WTC11 (cell line): ENCODE measurements at regions not wholly inside any gene's neighbourhood (a gene's known extent, or its start where the extent isn't known, plus 50 kb on each side); places are given as distances from the start of the nearest gene placed in this dataset.

Experiments used
- ATAC-seq: fragments of 200-7000 bp; cut with Tn5 transposase; 2 replicates; pipeline ENCODE4 v1.10.0; 2021; ENCODE audit warnings: mild to moderate bottlenecking, moderate library complexity
- CTCF ChIA-PET: fragments of 300-600 bp; sonication (Branson Sonifier 250); formaldehyde crosslinking; loops from one replicate; lab custom pipeline; 2021; ENCODE audit warnings: antibody characterized with exemption; lab: Charles Lee
- POLR2A ChIA-PET: fragments of 350-600 bp; sonication (Branson Sonifier 250); formaldehyde crosslinking; loops from one replicate; lab custom pipeline; 2021; ENCODE audit warnings: antibody characterized with exemption; lab: Charles Lee
- DNase-seq: peaks from one replicate; pipeline ENCODE4 v3.0.0; 2021; ENCODE audit warnings: low spot score
- H3K27ac Mint-ChIP-seq: 2 replicates; pipeline ENCODE4 v1.8.0; 2021; ENCODE audit warnings: mixed read lengths
- H3K27me3 Mint-ChIP-seq: 2 replicates; pipeline ENCODE4 v1.8.0; 2021; ENCODE audit warnings: low read depth, mild to moderate bottlenecking, moderate library complexity, mixed read lengths
- H3K36me3 Mint-ChIP-seq: 2 replicates; pipeline ENCODE4 v1.8.0; 2021; ENCODE audit warnings: mixed read lengths
- H3K4me1 Mint-ChIP-seq: 2 replicates; pipeline ENCODE4 v1.8.0; 2022; ENCODE audit warnings: mixed read lengths
- H3K4me3 Mint-ChIP-seq: 2 replicates; pipeline ENCODE4 v1.8.0; 2021; ENCODE audit warnings: mild to moderate bottlenecking, moderate library complexity, mixed read lengths
- H3K9me3 Mint-ChIP-seq: 2 replicates; pipeline ENCODE4 v1.8.0; 2021; ENCODE audit warnings: mixed read lengths
- ATF1 ChIP-seq: sonication (generic); formaldehyde crosslinking; IDR thresholded peaks from 2 replicates; pipeline ENCODE4 v1.8.1; 2023; ENCODE audit warnings: mild to moderate bottlenecking, moderate library complexity, missing genetic modification reagents
- CREB1 ChIP-seq: sonication (generic); formaldehyde crosslinking; IDR thresholded peaks from 2 replicates; pipeline ENCODE4 v1.8.0; 2023; ENCODE audit warnings: mild to moderate bottlenecking, missing genetic modification reagents
- CREM ChIP-seq: sonication (generic); formaldehyde crosslinking; IDR thresholded peaks from 2 replicates; pipeline ENCODE4 v1.8.1; 2022; ENCODE audit warnings: mild to moderate bottlenecking, missing genetic modification reagents, moderate library complexity
- IRF2 ChIP-seq: sonication (generic); formaldehyde crosslinking; IDR thresholded peaks from 2 replicates; pipeline ENCODE4 v1.8.0; 2022; ENCODE audit warnings: low read depth, missing genetic modification reagents, borderline replicate concordance
- JAZF1 ChIP-seq: fragments of 250-450 bp; sonication (Bioruptor Pico); IDR thresholded peaks from 2 replicates; pipeline ENCODE4 v1.9.0; 2021; ENCODE audit warnings: moderate library complexity, mild to moderate bottlenecking, inconsistent platforms
- MXD4 ChIP-seq: fragments of 250-450 bp; sonication (Bioruptor Pico); IDR thresholded peaks from 2 replicates; pipeline ENCODE4 v1.8.0; 2021; ENCODE audit warnings: mild to moderate bottlenecking, moderate library complexity, borderline replicate concordance
- NR3C1 ChIP-seq: sonication (generic); formaldehyde crosslinking; conservative IDR thresholded peaks from 2 replicates; pipeline ENCODE4 v1.8.1; 2023; ENCODE audit warnings: low read depth, mild to moderate bottlenecking, missing genetic modification reagents
- PRRX2 ChIP-seq: fragments of 250-450 bp; sonication (Bioruptor Pico); IDR thresholded peaks from 2 replicates; pipeline ENCODE4 v1.8.0; 2021; ENCODE audit warnings: mild to moderate bottlenecking
- SMAD3 ChIP-seq: sonication (generic); formaldehyde crosslinking; IDR thresholded peaks from 2 replicates; pipeline ENCODE4 v1.8.0; 2022; ENCODE audit warnings: missing genetic modification reagents, mild to moderate bottlenecking, borderline replicate concordance
- TEAD4 ChIP-seq: sonication (generic); formaldehyde crosslinking; IDR thresholded peaks from 2 replicates; pipeline ENCODE4 v1.8.0; 2022; ENCODE audit warnings: mild to moderate bottlenecking, missing genetic modification reagents
- ZBTB21 ChIP-seq: sonication (generic); formaldehyde crosslinking; IDR thresholded peaks from 2 replicates; pipeline ENCODE4 v1.8.1; 2023; ENCODE audit warnings: mild to moderate bottlenecking, missing genetic modification reagents, borderline replicate concordance
- ZNF121 ChIP-seq: sonication (generic); formaldehyde crosslinking; IDR thresholded peaks from 2 replicates; pipeline ENCODE4 v1.8.0; 2023; ENCODE audit warnings: missing genetic modification reagents
- ZNF232 ChIP-seq: sonication (generic); formaldehyde crosslinking; IDR thresholded peaks from 2 replicates; pipeline ENCODE4 v1.8.0; 2022; ENCODE audit warnings: mild to moderate bottlenecking, missing genetic modification reagents
- ZNF396 ChIP-seq: fragments of 250-450 bp; sonication (Bioruptor Pico); IDR thresholded peaks from 2 replicates; pipeline ENCODE4 v1.8.0; 2021; ENCODE audit warnings: mild to moderate bottlenecking, moderate library complexity, borderline replicate concordance
- TF ChIP-seq, protein P1 (sequence below): sonication (generic); formaldehyde crosslinking; IDR thresholded peaks from 2 replicates; pipeline ENCODE4 v1.8.0; 2023; ENCODE audit warnings: mild to moderate bottlenecking, missing genetic modification reagents
- TF ChIP-seq, protein P2 (sequence below): sonication (generic); formaldehyde crosslinking; IDR thresholded peaks from 2 replicates; pipeline ENCODE4 v1.8.1; 2023; ENCODE audit warnings: mild to moderate bottlenecking, missing genetic modification reagents
- TF ChIP-seq, protein P3 (sequence below): sonication (generic); formaldehyde crosslinking; IDR thresholded peaks from 2 replicates; pipeline ENCODE4 v1.8.1; 2023; ENCODE audit warnings: mild to moderate bottlenecking, missing genetic modification reagents, borderline replicate concordance
- TF ChIP-seq, protein P4 (sequence below): sonication (generic); formaldehyde crosslinking; IDR thresholded peaks from 2 replicates; pipeline ENCODE4 v1.8.1; 2023; ENCODE audit warnings: mild to moderate bottlenecking, missing genetic modification reagents, moderate library complexity
- TF ChIP-seq, protein P5 (sequence below): fragments of 250-450 bp; sonication (Bioruptor Pico); conservative IDR thresholded peaks from 2 replicates; pipeline ENCODE4 v1.9.0; 2021; ENCODE audit warnings: mild to moderate bottlenecking
- TF ChIP-seq, protein P6 (sequence below): fragments of 250-450 bp; sonication (Bioruptor Pico); IDR thresholded peaks from 2 replicates; pipeline ENCODE4 v1.9.0; 2021; ENCODE audit warnings: mild to moderate bottlenecking, borderline replicate concordance
- TF ChIP-seq, protein P7 (sequence below): sonication (generic); formaldehyde crosslinking; IDR thresholded peaks from 2 replicates; pipeline ENCODE4 v1.8.1; 2022; ENCODE audit warnings: mild to moderate bottlenecking, moderate library complexity, missing genetic modification reagents

DNA sequence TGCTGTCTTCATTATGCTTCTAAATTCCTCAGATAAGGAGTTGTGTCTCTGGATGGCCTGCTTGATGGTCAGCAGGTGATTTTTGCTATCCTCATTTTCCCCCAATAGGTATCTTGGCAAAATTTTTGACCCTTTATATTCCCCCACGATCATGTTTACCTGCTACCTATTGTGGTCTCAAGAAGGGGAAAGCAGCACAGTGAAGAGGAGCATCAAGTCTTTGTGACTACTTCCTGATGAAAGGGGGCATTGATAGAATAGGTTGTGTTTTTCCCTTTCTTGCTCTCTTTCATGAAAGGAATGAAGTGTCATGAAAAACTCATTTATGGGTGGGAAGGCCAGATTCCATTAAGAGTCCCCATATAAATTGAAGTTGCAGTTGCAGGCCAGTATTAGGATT, 153.8 kb downstream of the KLF8 start (continued):
- TF ChIP-seq, protein P1, sequence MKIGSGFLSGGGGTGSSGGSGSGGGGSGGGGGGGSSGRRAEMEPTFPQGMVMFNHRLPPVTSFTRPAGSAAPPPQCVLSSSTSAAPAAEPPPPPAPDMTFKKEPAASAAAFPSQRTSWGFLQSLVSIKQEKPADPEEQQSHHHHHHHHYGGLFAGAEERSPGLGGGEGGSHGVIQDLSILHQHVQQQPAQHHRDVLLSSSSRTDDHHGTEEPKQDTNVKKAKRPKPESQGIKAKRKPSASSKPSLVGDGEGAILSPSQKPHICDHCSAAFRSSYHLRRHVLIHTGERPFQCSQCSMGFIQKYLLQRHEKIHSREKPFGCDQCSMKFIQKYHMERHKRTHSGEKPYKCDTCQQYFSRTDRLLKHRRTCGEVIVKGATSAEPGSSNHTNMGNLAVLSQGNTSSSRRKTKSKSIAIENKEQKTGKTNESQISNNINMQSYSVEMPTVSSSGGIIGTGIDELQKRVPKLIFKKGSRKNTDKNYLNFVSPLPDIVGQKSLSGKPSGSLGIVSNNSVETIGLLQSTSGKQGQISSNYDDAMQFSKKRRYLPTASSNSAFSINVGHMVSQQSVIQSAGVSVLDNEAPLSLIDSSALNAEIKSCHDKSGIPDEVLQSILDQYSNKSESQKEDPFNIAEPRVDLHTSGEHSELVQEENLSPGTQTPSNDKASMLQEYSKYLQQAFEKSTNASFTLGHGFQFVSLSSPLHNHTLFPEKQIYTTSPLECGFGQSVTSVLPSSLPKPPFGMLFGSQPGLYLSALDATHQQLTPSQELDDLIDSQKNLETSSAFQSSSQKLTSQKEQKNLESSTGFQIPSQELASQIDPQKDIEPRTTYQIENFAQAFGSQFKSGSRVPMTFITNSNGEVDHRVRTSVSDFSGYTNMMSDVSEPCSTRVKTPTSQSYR (CRISPR knock-in tag) = no peak
- no peak for TF ChIP-seq JAZF1 (CRISPR knock-in tag)
- TF ChIP-seq ZNF396 = no peak
- TF ChIP-seq PRRX2 = no peak

DNA sequence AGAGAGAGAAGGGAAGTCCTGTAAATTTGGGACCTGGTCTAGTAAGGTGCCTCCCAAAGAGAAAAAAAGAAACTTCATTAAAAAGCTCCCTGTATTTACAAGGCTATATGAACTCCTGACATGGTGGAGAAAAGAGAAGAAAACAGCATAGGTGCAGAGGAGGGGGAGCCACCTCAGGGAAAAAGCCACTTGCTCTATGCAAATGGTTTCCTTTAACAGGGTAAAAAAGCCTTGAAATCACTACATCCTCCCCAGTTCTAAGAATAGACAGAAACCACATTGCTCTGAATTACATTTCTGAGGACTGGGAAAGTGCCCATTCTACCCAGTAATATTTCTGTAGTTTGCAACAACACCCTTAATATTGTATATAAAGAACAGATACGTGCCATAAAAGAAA, 165.5 kb downstream of the KLF8 start:
- CTCF ChIA-PET = no interaction called here
- TF ChIP-seq, protein P2, sequence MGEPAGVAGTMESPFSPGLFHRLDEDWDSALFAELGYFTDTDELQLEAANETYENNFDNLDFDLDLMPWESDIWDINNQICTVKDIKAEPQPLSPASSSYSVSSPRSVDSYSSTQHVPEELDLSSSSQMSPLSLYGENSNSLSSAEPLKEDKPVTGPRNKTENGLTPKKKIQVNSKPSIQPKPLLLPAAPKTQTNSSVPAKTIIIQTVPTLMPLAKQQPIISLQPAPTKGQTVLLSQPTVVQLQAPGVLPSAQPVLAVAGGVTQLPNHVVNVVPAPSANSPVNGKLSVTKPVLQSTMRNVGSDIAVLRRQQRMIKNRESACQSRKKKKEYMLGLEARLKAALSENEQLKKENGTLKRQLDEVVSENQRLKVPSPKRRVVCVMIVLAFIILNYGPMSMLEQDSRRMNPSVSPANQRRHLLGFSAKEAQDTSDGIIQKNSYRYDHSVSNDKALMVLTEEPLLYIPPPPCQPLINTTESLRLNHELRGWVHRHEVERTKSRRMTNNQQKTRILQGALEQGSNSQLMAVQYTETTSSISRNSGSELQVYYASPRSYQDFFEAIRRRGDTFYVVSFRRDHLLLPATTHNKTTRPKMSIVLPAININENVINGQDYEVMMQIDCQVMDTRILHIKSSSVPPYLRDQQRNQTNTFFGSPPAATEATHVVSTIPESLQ (CRISPR knock-in tag) = no peak
- TF ChIP-seq CREB1 (CRISPR knock-in tag) (no peak), MXD4 (CRISPR knock-in tag) (no peak), NR3C1 (CRISPR knock-in tag) (no peak), TEAD4 (CRISPR knock-in tag) (no peak), SMAD3 (CRISPR knock-in tag) (no peak), ZNF121 (CRISPR knock-in tag) (no peak), IRF2 (CRISPR knock-in tag) (no peak), ZNF232 (CRISPR knock-in tag) (no peak), ATF1 (CRISPR knock-in tag) (no peak), ZBTB21 (CRISPR knock-in tag) (no peak), CREM (no peak)
- TF ChIP-seq, protein P3, sequence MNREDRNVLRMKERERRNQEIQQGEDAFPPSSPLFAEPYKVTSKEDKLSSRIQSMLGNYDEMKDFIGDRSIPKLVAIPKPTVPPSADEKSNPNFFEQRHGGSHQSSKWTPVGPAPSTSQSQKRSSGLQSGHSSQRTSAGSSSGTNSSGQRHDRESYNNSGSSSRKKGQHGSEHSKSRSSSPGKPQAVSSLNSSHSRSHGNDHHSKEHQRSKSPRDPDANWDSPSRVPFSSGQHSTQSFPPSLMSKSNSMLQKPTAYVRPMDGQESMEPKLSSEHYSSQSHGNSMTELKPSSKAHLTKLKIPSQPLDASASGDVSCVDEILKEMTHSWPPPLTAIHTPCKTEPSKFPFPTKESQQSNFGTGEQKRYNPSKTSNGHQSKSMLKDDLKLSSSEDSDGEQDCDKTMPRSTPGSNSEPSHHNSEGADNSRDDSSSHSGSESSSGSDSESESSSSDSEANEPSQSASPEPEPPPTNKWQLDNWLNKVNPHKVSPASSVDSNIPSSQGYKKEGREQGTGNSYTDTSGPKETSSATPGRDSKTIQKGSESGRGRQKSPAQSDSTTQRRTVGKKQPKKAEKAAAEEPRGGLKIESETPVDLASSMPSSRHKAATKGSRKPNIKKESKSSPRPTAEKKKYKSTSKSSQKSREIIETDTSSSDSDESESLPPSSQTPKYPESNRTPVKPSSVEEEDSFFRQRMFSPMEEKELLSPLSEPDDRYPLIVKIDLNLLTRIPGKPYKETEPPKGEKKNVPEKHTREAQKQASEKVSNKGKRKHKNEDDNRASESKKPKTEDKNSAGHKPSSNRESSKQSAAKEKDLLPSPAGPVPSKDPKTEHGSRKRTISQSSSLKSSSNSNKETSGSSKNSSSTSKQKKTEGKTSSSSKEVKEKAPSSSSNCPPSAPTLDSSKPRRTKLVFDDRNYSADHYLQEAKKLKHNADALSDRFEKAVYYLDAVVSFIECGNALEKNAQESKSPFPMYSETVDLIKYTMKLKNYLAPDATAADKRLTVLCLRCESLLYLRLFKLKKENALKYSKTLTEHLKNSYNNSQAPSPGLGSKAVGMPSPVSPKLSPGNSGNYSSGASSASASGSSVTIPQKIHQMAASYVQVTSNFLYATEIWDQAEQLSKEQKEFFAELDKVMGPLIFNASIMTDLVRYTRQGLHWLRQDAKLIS (CRISPR knock-in tag) = no peak
- TF ChIP-seq, protein P4, sequence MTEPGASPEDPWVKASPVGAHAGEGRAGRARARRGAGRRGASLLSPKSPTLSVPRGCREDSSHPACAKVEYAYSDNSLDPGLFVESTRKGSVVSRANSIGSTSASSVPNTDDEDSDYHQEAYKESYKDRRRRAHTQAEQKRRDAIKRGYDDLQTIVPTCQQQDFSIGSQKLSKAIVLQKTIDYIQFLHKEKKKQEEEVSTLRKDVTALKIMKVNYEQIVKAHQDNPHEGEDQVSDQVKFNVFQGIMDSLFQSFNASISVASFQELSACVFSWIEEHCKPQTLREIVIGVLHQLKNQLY (CRISPR knock-in tag) = no peak
- TF ChIP-seq, protein P5, sequence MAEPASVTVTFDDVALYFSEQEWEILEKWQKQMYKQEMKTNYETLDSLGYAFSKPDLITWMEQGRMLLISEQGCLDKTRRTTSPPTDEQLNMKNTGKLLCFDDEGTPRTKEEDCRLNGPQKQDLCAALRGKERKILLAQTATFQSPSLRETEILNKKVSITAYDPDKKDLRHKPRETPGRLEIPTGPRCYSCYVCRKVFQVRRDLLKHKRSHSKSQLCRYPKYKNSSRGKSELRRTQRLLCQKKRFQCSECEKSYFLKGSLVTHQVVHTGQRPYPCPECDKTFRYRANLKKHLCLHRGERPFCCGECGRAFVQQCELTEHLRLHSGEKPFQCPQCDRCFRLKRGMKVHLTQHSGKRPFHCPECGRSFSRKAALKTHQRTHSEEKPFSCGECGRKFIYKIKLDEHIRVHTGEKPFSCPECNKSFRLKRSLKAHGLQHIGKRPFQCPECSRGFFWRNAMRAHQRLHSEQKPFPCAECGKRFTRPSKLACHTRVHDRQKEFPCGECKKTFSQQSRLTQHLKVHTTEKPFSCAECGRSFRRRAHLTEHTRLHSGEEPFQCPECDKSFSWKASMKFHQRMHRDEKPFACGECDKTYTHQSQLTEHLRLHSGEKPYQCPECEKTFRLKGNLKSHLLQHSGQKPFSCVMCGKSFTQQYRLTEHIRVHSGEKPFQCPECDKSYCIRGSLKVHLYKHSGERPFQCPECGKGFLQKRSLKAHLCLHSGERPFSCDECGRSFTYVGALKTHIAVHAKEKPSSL (CRISPR knock-in tag) = no peak
- TF ChIP-seq, protein P6, sequence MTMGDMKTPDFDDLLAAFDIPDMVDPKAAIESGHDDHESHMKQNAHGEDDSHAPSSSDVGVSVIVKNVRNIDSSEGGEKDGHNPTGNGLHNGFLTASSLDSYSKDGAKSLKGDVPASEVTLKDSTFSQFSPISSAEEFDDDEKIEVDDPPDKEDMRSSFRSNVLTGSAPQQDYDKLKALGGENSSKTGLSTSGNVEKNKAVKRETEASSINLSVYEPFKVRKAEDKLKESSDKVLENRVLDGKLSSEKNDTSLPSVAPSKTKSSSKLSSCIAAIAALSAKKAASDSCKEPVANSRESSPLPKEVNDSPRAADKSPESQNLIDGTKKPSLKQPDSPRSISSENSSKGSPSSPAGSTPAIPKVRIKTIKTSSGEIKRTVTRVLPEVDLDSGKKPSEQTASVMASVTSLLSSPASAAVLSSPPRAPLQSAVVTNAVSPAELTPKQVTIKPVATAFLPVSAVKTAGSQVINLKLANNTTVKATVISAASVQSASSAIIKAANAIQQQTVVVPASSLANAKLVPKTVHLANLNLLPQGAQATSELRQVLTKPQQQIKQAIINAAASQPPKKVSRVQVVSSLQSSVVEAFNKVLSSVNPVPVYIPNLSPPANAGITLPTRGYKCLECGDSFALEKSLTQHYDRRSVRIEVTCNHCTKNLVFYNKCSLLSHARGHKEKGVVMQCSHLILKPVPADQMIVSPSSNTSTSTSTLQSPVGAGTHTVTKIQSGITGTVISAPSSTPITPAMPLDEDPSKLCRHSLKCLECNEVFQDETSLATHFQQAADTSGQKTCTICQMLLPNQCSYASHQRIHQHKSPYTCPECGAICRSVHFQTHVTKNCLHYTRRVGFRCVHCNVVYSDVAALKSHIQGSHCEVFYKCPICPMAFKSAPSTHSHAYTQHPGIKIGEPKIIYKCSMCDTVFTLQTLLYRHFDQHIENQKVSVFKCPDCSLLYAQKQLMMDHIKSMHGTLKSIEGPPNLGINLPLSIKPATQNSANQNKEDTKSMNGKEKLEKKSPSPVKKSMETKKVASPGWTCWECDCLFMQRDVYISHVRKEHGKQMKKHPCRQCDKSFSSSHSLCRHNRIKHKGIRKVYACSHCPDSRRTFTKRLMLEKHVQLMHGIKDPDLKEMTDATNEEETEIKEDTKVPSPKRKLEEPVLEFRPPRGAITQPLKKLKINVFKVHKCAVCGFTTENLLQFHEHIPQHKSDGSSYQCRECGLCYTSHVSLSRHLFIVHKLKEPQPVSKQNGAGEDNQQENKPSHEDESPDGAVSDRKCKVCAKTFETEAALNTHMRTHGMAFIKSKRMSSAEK = no peak
- TF ChIP-seq, protein P7, sequence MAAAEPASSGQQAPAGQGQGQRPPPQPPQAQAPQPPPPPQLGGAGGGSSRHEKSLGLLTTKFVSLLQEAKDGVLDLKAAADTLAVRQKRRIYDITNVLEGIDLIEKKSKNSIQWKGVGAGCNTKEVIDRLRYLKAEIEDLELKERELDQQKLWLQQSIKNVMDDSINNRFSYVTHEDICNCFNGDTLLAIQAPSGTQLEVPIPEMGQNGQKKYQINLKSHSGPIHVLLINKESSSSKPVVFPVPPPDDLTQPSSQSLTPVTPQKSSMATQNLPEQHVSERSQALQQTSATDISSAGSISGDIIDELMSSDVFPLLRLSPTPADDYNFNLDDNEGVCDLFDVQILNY (CRISPR knock-in tag) = no peak

More for the DNA sequence above, 165.5 kb downstream of the KLF8 start:
- no peaks in the 10 kb centered on the region; the same call in 1 of the 2 replicates for H3K27me3 Mint-ChIP-seq
- ATAC-seq = no peak
- 0 out of 2 replicates have a peak, but pooled peaks cover 4% of the 10 kb centered on the region for H3K9me3 Mint-ChIP-seq
- H3K27ac Mint-ChIP-seq = no peak overlapping the region
- H3K36me3 Mint-ChIP-seq = no peaks in the 10 kb centered on the region
- no peak overlapping the region for H3K4me3 Mint-ChIP-seq
- DNase-seq = no peak
- POLR2A ChIA-PET = no interaction called here
- peaks cover 12% of the 10 kb centered on the region for H3K4me1 Mint-ChIP-seq
